ENCODE measurements at regions not wholly inside any gene's neighbourhood (a gene's known extent, or its start where the extent isn't known, plus 50 kb on each side); places are given as distances from the start of the nearest gene placed in this dataset.

GRCh38 chr10:36730316-36730715 is 395.1 kb upstream of the ANKRD30A start:
- H3K4me3 ChIP-seq (replicated peaks; ENCODE audit: low read depth, low read length) = no peak overlapping the region
- DNase-seq (ENCODE audit: extremely low read depth, insufficient read length) = no peak
- no peak for TF ChIP-seq CTCF (IDR thresholded peaks at IDR 0.05; ENCODE audit: insufficient read depth, low read length, poor library complexity, severe bottlenecking)

GRCh38 chr10:36728626-36729025 is 396.8 kb upstream of the ANKRD30A start:
- no peak for DNase-seq (ENCODE audit: extremely low read depth, insufficient read length)
- Histone ChIP-seq H3K4me3 (replicated peaks; ENCODE audit: low read depth, low read length) (no peak overlapping the region), H3K36me3 (ENCODE audit: control insufficient read depth, insufficient read depth, low read length) (no peaks in the 10 kb centered on the region), H3K27me3 (replicated peaks; ENCODE audit: control insufficient read depth, insufficient read depth, low read length) (no peaks in the 10 kb centered on the region)
- TF ChIP-seq CTCF (IDR thresholded peaks at IDR 0.05; ENCODE audit: insufficient read depth, low read length, poor library complexity, severe bottlenecking) = no peak

More at GRCh38 chr10:36730316-36730715, 395.1 kb upstream of the ANKRD30A start:
- no peaks in the 10 kb centered on the region for H3K27me3 ChIP-seq (replicated peaks; ENCODE audit: control insufficient read depth, insufficient read depth, low read length)
- H3K36me3 ChIP-seq (ENCODE audit: control insufficient read depth, insufficient read depth, low read length) = no peaks in the 10 kb centered on the region

GRCh38 chr10:36725581-36726520 is 399.5 kb upstream of the ANKRD30A start:
- peak; percentile 3 for TF ChIP-seq CTCF (IDR thresholded peaks at IDR 0.05; ENCODE audit: insufficient read depth, low read length, poor library complexity, severe bottlenecking)
- DNase-seq (ENCODE audit: extremely low read depth, insufficient read length) = no peak
- Histone ChIP-seq H3K27me3 (replicated peaks; ENCODE audit: control insufficient read depth, insufficient read depth, low read length) (no peaks in the 10 kb centered on the region), H3K4me3 (replicated peaks; ENCODE audit: low read depth, low read length) (no peak overlapping the region), H3K36me3 (ENCODE audit: control insufficient read depth, insufficient read depth, low read length) (no peaks in the 10 kb centered on the region)

GRCh38 chr10:36722777-36723176 is 402.6 kb upstream of the ANKRD30A start:
- no peak for TF ChIP-seq CTCF (IDR thresholded peaks at IDR 0.05; ENCODE audit: insufficient read depth, low read length, poor library complexity, severe bottlenecking)
- no peaks in the 10 kb centered on the region for H3K27me3 ChIP-seq (replicated peaks; ENCODE audit: control insufficient read depth, insufficient read depth, low read length)
- no peak overlapping the region for H3K4me3 ChIP-seq (replicated peaks; ENCODE audit: low read depth, low read length)
- no peaks in the 10 kb centered on the region for H3K36me3 ChIP-seq (ENCODE audit: control insufficient read depth, insufficient read depth, low read length)
- no peak for DNase-seq (ENCODE audit: extremely low read depth, insufficient read length)

- H3K4me3 ChIP-seq (replicated peaks; ENCODE audit: low read depth, low read length) = no peak overlapping the region
- no peak for TF ChIP-seq CTCF (IDR thresholded peaks at IDR 0.05; ENCODE audit: insufficient read depth, low read length, poor library complexity, severe bottlenecking)
- no peak for DNase-seq (ENCODE audit: extremely low read depth, insufficient read length)
- H3K27me3 ChIP-seq (replicated peaks; ENCODE audit: control insufficient read depth, insufficient read depth, low read length) = no peaks in the 10 kb centered on the region
- H3K36me3 ChIP-seq (ENCODE audit: control insufficient read depth, insufficient read depth, low read length) = no peaks in the 10 kb centered on the region
Observed at GRCh38 chr10:36721871-36722270, 403.5 kb upstream of the ANKRD30A start.
